ENCODE measurements at regions not wholly inside any gene's neighbourhood (a gene's known extent, or its start where the extent isn't known, plus 50 kb on each side); places are given as distances from the start of the nearest gene placed in this dataset.

DNA sequence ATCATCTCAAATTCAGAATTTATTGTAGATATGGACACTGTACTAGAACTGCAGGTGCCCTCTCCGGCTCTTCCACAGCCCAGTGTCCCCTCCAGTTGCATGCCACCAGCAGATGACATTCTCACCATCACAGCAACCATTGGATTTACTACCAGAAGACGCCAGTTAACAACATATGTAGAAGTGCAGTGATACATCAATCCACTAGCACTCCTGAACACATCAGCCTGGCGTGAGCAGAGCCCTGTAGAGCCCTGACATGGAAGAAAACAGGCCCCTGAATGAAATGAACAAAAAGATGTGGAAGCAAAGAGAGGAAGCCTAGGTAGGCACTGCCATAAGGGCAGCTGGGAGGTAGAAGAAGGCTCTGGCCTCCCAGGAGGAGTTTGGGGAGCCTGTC, 73.1 kb upstream of the GALNT2 start:
- TF ChIP-seq POLR2A (IDR thresholded peaks at IDR 0.05) (no peak), CTCF (IDR thresholded peaks at IDR 0.05) (no peak)

Measured in stomach (tissue), 4 donors.